ENCODE measurements at regions not wholly inside any gene's neighbourhood (a gene's known extent, or its start where the extent isn't known, plus 50 kb on each side); places are given as distances from the start of the nearest gene placed in this dataset.
"Not testable (repeated sequence)": the region's sequence is repeated elsewhere in the genome, so short reads cannot be mapped to it uniquely, and the experiment has no call there.

GRCh38 chr1:38168365-38168764 is 121.8 kb upstream of the POU3F1 start:
- H3K9ac ChIP-seq: no peak overlapping the region
- H3K4me1 ChIP-seq: peaks cover 5% of the 10 kb centered on the region; the same call in 1 of the 2 replicates
- no peak overlapping the region for H3K4me3 ChIP-seq
- no peak overlapping the region for H3K4me2 ChIP-seq
- H3K9me3 ChIP-seq: no peaks in the 10 kb centered on the region
- no peak overlapping the region for H3K27ac ChIP-seq
- no peaks in the 10 kb centered on the region for H4K20me1 ChIP-seq
- no peaks in the 10 kb centered on the region for H3K36me3 ChIP-seq
- TF ChIP-seq Cebpa-rat (IDR thresholded peaks at IDR 0.05): no peak
- no peaks in the 10 kb centered on the region for H3K27me3 ChIP-seq

- H3K36me3 ChIP-seq: no peaks in the 10 kb centered on the region
- H3K4me3 ChIP-seq: no peak overlapping the region
- H3K4me1 ChIP-seq: peaks cover 5% of the 10 kb centered on the region; the same call in 1 of the 2 replicates
- no peaks in the 10 kb centered on the region for H4K20me1 ChIP-seq
- no peaks in the 10 kb centered on the region for H3K9me3 ChIP-seq
- no peak overlapping the region for H3K4me2 ChIP-seq
- H3K27me3 ChIP-seq: no peaks in the 10 kb centered on the region
- TF ChIP-seq Cebpa-rat (IDR thresholded peaks at IDR 0.05): no peak
- no peak overlapping the region for H3K27ac ChIP-seq
- no peak overlapping the region for H3K9ac ChIP-seq
Observed at GRCh38 chr1:38166461-38166860, 119.9 kb upstream of the POU3F1 start.

GRCh38 chr1:38153778-38154470 is 107.3 kb upstream of the POU3F1 start:
- no peak overlapping the region for H3K27ac ChIP-seq
- no peaks in the 10 kb centered on the region for H3K36me3 ChIP-seq
- H3K4me2 ChIP-seq: no peak overlapping the region
- H4K20me1 ChIP-seq: no peaks in the 10 kb centered on the region
- peaks cover 38% of the 10 kb centered on the region for H3K4me1 ChIP-seq
- no peaks in the 10 kb centered on the region for H3K27me3 ChIP-seq
- H3K9me3 ChIP-seq: no peaks in the 10 kb centered on the region
- no peak overlapping the region for H3K4me3 ChIP-seq
- no peak overlapping the region for H3K9ac ChIP-seq
- no peak for TF ChIP-seq Cebpa-rat (IDR thresholded peaks at IDR 0.05)

GRCh38 chr1:38153066-38153777 is 106.6 kb upstream of the POU3F1 start:
- Histone ChIP-seq H3K36me3 (no peaks in the 10 kb centered on the region), H3K4me2 (peak overlapping the region; percentile 71), H3K27ac (no peak overlapping the region), H4K20me1 (no peaks in the 10 kb centered on the region), H3K27me3 (no peaks in the 10 kb centered on the region), H3K9me3 (no peaks in the 10 kb centered on the region), H3K9ac (no peak overlapping the region), H3K4me1 (peaks cover 38% of the 10 kb centered on the region), H3K4me3 (no peak overlapping the region)
- TF ChIP-seq Cebpa-rat (IDR thresholded peaks at IDR 0.05): no peak

GRCh38 chr1:38152351-38153065 is 105.9 kb upstream of the POU3F1 start:
- Histone ChIP-seq H3K27ac (no peak overlapping the region), H3K4me2 (peak overlapping the region; percentile 71)

GRCh38 chr1:38151399-38151798 is 104.8 kb upstream of the POU3F1 start:
- Histone ChIP-seq H3K27ac (peak overlapping the region; percentile 31; the same call in 1 of the 2 replicates), H3K4me2 (peak overlapping the region; percentile 71), H3K4me3 (no peak overlapping the region), H3K4me1 (peaks cover 38% of the 10 kb centered on the region), H3K9ac (no peak overlapping the region), H4K20me1 (no peaks in the 10 kb centered on the region), H3K9me3 (peaks cover 11% of the 10 kb centered on the region), H3K27me3 (no peaks in the 10 kb centered on the region), H3K36me3 (no peaks in the 10 kb centered on the region)
- no peak for TF ChIP-seq Cebpa-rat (IDR thresholded peaks at IDR 0.05)

More at GRCh38 chr1:38152351-38153065, 105.9 kb upstream of the POU3F1 start:
- Histone ChIP-seq H3K36me3 (no peaks in the 10 kb centered on the region), H3K4me3 (no peak overlapping the region), H3K9ac (no peak overlapping the region), H3K9me3 (0 out of 2 replicates have a peak, but pooled peaks cover under 1% of the 10 kb centered on the region), H4K20me1 (no peaks in the 10 kb centered on the region), H3K4me1 (peaks cover 38% of the 10 kb centered on the region), H3K27me3 (no peaks in the 10 kb centered on the region)
- no peak for TF ChIP-seq Cebpa-rat (IDR thresholded peaks at IDR 0.05)

GRCh38 chr1:38146079-38146478 is 99.5 kb upstream of the POU3F1 start:
- not testable (repeated sequence) for H4K20me1 ChIP-seq, H3K9ac ChIP-seq, H3K27me3 ChIP-seq, H3K4me2 ChIP-seq, H3K36me3 ChIP-seq, H3K4me3 ChIP-seq, H3K4me1 ChIP-seq, H3K27ac ChIP-seq
- peaks cover 26% of the 10 kb centered on the region for H3K9me3 ChIP-seq

- Histone ChIP-seq H3K9me3 (peaks cover 26% of the 10 kb centered on the region), H3K4me2 (no peak overlapping the region), H3K9ac (no peak overlapping the region), H3K27ac (no peak overlapping the region), H3K36me3 (no peaks in the 10 kb centered on the region), H4K20me1 (no peaks in the 10 kb centered on the region), H3K27me3 (no peaks in the 10 kb centered on the region), H3K4me1 (peaks cover 14% of the 10 kb centered on the region), H3K4me3 (no peak overlapping the region)
- TF ChIP-seq Cebpa-rat (IDR thresholded peaks at IDR 0.05): no peak
Observed at GRCh38 chr1:38142606-38143005, 96.0 kb upstream of the POU3F1 start.

- peaks cover 16% of the 10 kb centered on the region for H3K9me3 ChIP-seq
- H3K4me3 ChIP-seq: no peak overlapping the region
- peaks cover 18% of the 10 kb centered on the region for H3K4me1 ChIP-seq
- H3K4me2 ChIP-seq: no peak overlapping the region
- no peaks in the 10 kb centered on the region for H3K27me3 ChIP-seq
- no peaks in the 10 kb centered on the region for H3K36me3 ChIP-seq
- no peak overlapping the region for H3K9ac ChIP-seq
- no peaks in the 10 kb centered on the region for H4K20me1 ChIP-seq
- no peak for TF ChIP-seq Cebpa-rat (IDR thresholded peaks at IDR 0.05)
- no peak overlapping the region for H3K27ac ChIP-seq
Observed at GRCh38 chr1:38141483-38141882, 94.9 kb upstream of the POU3F1 start.

Data from BLaER1 (cell line).